RWPE1 (cell line): ENCODE measurements at regions not wholly inside any gene's neighbourhood (a gene's known extent, or its start where the extent isn't known, plus 50 kb on each side); places are given as distances from the start of the nearest gene placed in this dataset.

Source experiments
- CTCF ChIA-PET: fragments of 350-600 bp; sonication (Branson Sonifier 250); formaldehyde crosslinking; extraction: SDS; loops from one replicate; lab custom pipeline; 2021; lab: Yijun Ruan, JAX
- POLR2A ChIA-PET: fragments of 400-600 bp; formaldehyde crosslinking; extraction: SDS; loops from one replicate; lab custom pipeline; 2020; ENCODE audit warnings: antibody characterized with exemption; ENCODE audit not compliant: low non-redundant PET; lab: Yijun Ruan, JAX
- DNase-seq: peaks from one replicate; pipeline ENCODE4 v3.0.0; 2012; ENCODE audit warnings: low spot score
- H3K27ac ChIP-seq: fragments of 450-650 bp; 2 replicates; pipeline ENCODE4 v1.5.1; 2017
- CTCF ChIP-seq: fragments of 450-650 bp; conservative IDR thresholded peaks from 2 replicates; pipeline ENCODE4 v1.5.1; 2017; ENCODE audit warnings: low read depth, mild to moderate bottlenecking

GRCh38 chr1:221638595-221638994 is 103.3 kb downstream of the DUSP10 start:
- TF ChIP-seq CTCF, result no peak
- no peak for DNase-seq
- ChIA-PET CTCF (interaction anchor here (0.6 kb wide), 1 partner anchor 25 kb away, joined by 3 read pairs; no protein-coding TSS in a partner anchor), POLR2A (no interaction called here)
- H3K27ac ChIP-seq, result no peak overlapping the region

- no peak for DNase-seq
- CTCF ChIA-PET, result interaction anchor here (0.6 to 1.0 kb wide), 3 partner anchors 58 to 164 kb away, joined by 3 to 5 read pairs (median 4); no protein-coding TSS in a partner anchor
- POLR2A ChIA-PET, result no interaction called here
- no peak for TF ChIP-seq CTCF
- no peak overlapping the region for H3K27ac ChIP-seq
Measured at GRCh38 chr1:221641811-221642210, 100.1 kb downstream of the DUSP10 start.

GRCh38 chr1:221643404-221644144 is 98.3 kb downstream of the DUSP10 start:
- H3K27ac ChIP-seq, result no peak overlapping the region
- ChIA-PET POLR2A (no interaction called here), CTCF (no interaction called here)
- no peak for TF ChIP-seq CTCF
- no peak for DNase-seq

GRCh38 chr1:221644145-221644448 is 97.8 kb downstream of the DUSP10 start:
- no peak for TF ChIP-seq CTCF
- ChIA-PET POLR2A (no interaction called here), CTCF (interaction anchor here (0.7 kb wide), 1 partner anchor 447 kb away, joined by 3 read pairs; no protein-coding TSS in a partner anchor)
- no peak for DNase-seq
- H3K27ac ChIP-seq, result no peak overlapping the region

- CTCF ChIA-PET, result interaction anchor here (0.6 to 0.7 kb wide), 2 partner anchors 447 to 938 kb away, joined by 3 read pairs; no protein-coding TSS in a partner anchor
- no peak for TF ChIP-seq CTCF
- H3K27ac ChIP-seq, result no peak overlapping the region
- no peak for DNase-seq
- POLR2A ChIA-PET, result no interaction called here
Measured at GRCh38 chr1:221644663-221645258, 97.1 kb downstream of the DUSP10 start.

GRCh38 chr1:221648201-221648600 is 93.7 kb downstream of the DUSP10 start:
- no peak for TF ChIP-seq CTCF
- H3K27ac ChIP-seq, result no peak overlapping the region
- DNase-seq, result no peak
- POLR2A ChIA-PET, result no interaction called here
- CTCF ChIA-PET, result interaction anchor here (0.6 kb wide), 1 partner anchor 62 kb away, joined by 4 read pairs; no protein-coding TSS in a partner anchor
